GM12878 (cell line): ENCODE measurements at regions not wholly inside any gene's neighbourhood (a gene's known extent, or its start where the extent isn't known, plus 50 kb on each side); places are given as distances from the start of the nearest gene placed in this dataset.

Experiments
- ATAC-seq: fragments of 200-7000 bp; cut with Tn5 transposase; 3 replicates; pipeline ENCODE4 v1.9.1; 2020; ENCODE audit warnings: mild to moderate bottlenecking, moderate library complexity
- BruUV-seq: library from RNA; stranded (reverse); fragments of 400-500 nt; replicated peaks from 2 replicates; lab custom pipeline; 2021; lab: Mats Ljungman, UMichigan
- CTCF ChIA-PET: fragments of 300-600 bp; sonication (Branson Sonifier 250); formaldehyde crosslinking; extraction: SDS; loops from one replicate; lab custom pipeline; 2021; ENCODE audit warnings: inconsistent platforms; lab: Yijun Ruan, JAX
- POLR2A ChIA-PET: fragments of 350-600 bp; formaldehyde crosslinking; extraction: SDS; loops from one replicate; lab custom pipeline; 2021; ENCODE audit warnings: inconsistent platforms; lab: Charles Lee
- RAD21 ChIA-PET: fragments of 300-600 bp; sonication (Branson Sonifier 250); formaldehyde crosslinking; loops from one replicate; lab custom pipeline; 2023; ENCODE audit warnings: antibody characterized with exemption; ENCODE audit not compliant: unreplicated experiment; lab: Charles Lee
- SMC1A ChIA-PET: fragments of 300-600 bp; sonication (Branson Sonifier 250); formaldehyde crosslinking; loops from one replicate; lab custom pipeline; 2023; ENCODE audit not compliant: unreplicated experiment, uncharacterized antibody; lab: Charles Lee
- DNase-seq: peaks from one replicate; pipeline ENCODE4 v3.0.0-alpha.2; 2011; ENCODE audit warnings: low read depth, low spot score
- FAIRE-seq: peaks from 3 replicates; lab custom pipeline; 2011; peaks lifted over from hg19 to GRCh38; lab: Jason Lieb, UNC
- H2AFZ ChIP-seq: 2 replicates; pipeline ENCODE4 v1.6.0; 2011; ENCODE audit warnings: low read depth, low read length, control low read depth; ENCODE audit not compliant: control insufficient read depth
- H3K27ac ChIP-seq: 2 replicates; pipeline ENCODE4 v1.5.1; 2011; ENCODE audit warnings: control low read depth; ENCODE audit not compliant: control insufficient read depth, insufficient read depth
- H3K27me3 ChIP-seq, 2 experiments: replicated peaks in 1 of 2; 2 replicates each; pipeline versions ENCODE4 v1.6.0 to v1.6.1; 2011; ENCODE audit warnings: low read length in 1 of 2; ENCODE audit not compliant: control insufficient read depth in 2 of 2, insufficient read depth in 2 of 2
- H3K36me3 ChIP-seq, 2 experiments: 2 replicates each; pipeline ENCODE4 v1.5.1; 2011; ENCODE audit warnings: low read length in 1 of 2; ENCODE audit not compliant: control insufficient read depth in 2 of 2, insufficient read depth in 2 of 2
- H3K4me1 ChIP-seq: 2 replicates; pipeline ENCODE4 v1.6.1; 2011; ENCODE audit warnings: mild to moderate bottlenecking, low read length, moderate library complexity, mixed read lengths; ENCODE audit not compliant: control insufficient read depth, insufficient read depth
- H3K4me2 ChIP-seq: 2 replicates; pipeline ENCODE4 v1.6.0; 2011; ENCODE audit warnings: control low read depth; ENCODE audit not compliant: control insufficient read depth, insufficient read depth
- H3K4me3 ChIP-seq: fragments of 200-600 bp; sonication (generic); 2 replicates; pipeline ENCODE4 v1.5.1; 2016
- H3K79me2 ChIP-seq: 2 replicates; pipeline ENCODE4 v1.6.0; 2011; ENCODE audit warnings: low read length; ENCODE audit not compliant: control insufficient read depth, insufficient read depth
- H3K9ac ChIP-seq: 2 replicates; pipeline ENCODE4 v1.8.0; 2011; ENCODE audit warnings: low read length, control low read depth, mixed read lengths; ENCODE audit not compliant: control insufficient read depth, insufficient read depth
- H3K9me3 ChIP-seq: replicated peaks from 3 replicates; pipeline ENCODE4 v1.5.1; 2011; ENCODE audit warnings: mild to moderate bottlenecking, low read length; ENCODE audit not compliant: control insufficient read depth, insufficient read depth
- H4K20me1 ChIP-seq: 2 replicates; pipeline ENCODE4 v1.6.0; 2011; ENCODE audit not compliant: control insufficient read depth, insufficient read depth
- POLR2A ChIP-seq: IDR thresholded peaks from 2 replicates; pipeline ENCODE4 v1.6.1; 2011; ENCODE audit warnings: low read depth, mild to moderate bottlenecking, low read length
- WGBS: methylation state at CpG from one replicate; pipeline ENCODE4 v1.1.6; 2016; ENCODE audit warnings: low lambda C conversion rate; ENCODE audit not compliant: insufficient replicate concordance, insufficient coverage; ENCODE audit errors: missing lambda C conversion rate; 5-methylcytosine and 5-hydroxymethylcytosine counted together
- in situ Hi-C: fragments of 300-500 bp; cut with MboI; formaldehyde crosslinking; loops from 9 replicates; pipeline ENCODE4 v1.14.3; 2018; ENCODE audit warnings: mixed read lengths
- intact Hi-C: fragments of 100-400 bp; cut with micrococcal nuclease; formaldehyde crosslinking; loops from one replicate; pipeline ENCODE4 v1.14.2; 2022; ENCODE audit not compliant: unreplicated experiment
- TF ChIP-seq, protein P1 (sequence below): fragments of 450-650 bp; formaldehyde crosslinking; IDR thresholded peaks from 2 replicates; pipeline ENCODE4 v1.4.0; 2022; ENCODE audit warnings: mild to moderate bottlenecking, moderate library complexity
- TF ChIP-seq, protein P2 (sequence below): IDR thresholded peaks from 2 replicates; pipeline ENCODE4 v1.6.1; 2011; ENCODE audit warnings: borderline replicate concordance, low read depth, mild to moderate bottlenecking, moderate library complexity, mixed read lengths, low read length; ENCODE audit not compliant: insufficient read depth; ENCODE audit errors: extremely low read length

DNA sequence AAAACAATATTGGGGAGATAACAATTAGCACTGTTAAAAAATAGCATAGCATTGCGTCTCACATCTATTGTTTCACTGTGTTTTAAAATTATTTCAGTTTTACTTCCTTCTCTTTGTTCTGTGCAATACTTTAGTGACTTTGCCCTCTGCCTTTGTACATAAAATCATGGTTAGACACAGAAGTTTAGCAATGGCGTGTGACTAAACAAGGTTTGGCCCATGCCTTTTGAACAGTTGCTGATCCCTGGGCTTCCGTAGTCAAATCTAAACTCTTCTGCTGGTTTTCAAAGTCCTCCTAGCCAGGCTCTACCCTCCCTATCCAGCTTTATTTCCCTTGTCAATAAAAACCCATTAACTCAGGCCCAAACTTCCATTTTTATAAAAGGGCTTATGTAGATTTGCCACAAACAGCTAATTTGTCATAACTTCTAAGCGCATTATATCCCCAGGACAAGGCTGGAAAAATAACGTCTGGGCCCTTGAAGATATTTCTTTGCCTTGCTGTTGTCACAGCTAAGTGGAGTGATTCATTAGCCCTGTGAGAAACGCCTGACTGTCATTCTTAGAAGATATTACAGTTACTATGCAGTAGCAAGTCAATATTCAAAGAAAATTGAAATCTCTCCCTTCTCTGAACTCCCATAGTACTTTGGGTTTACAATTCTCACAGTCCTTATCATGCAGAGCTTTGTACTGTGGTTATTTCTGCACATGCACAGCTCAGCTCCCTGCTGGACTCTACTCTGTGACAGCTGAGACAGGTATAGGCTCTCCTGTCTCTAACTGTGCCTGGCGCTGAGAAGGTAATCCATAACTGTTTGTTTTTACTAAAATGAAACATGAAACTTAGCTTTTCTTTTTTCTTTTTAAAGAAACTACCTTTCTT is 123.4 kb upstream of the SLC24A5 start:
- Histone ChIP-seq H3K36me3 (no peaks in the 10 kb centered on the region), H3K4me3 (no peak overlapping the region), H2AFZ (no peak overlapping the region), H3K79me2 (no peaks in the 10 kb centered on the region), H3K27me3 (no peaks in the 10 kb centered on the region), H3K9ac (no peak overlapping the region), H3K27ac (no peak overlapping the region), H3K4me2 (no peak overlapping the region), H4K20me1 (no peaks in the 10 kb centered on the region), H3K4me1 (peaks cover 11% of the 10 kb centered on the region), H3K9me3 (no peaks in the 10 kb centered on the region)
- ChIA-PET CTCF (interaction anchor here (1.1 to 2.3 kb wide), 2 partner anchors 10 to 38 kb away, joined by 3 to 6 read pairs; no protein-coding TSS in a partner anchor), POLR2A (no interaction called here), SMC1A (interaction anchor here (0.6 to 1.3 kb wide), 4 partner anchors 10 to 1309 kb away, joined by 3 read pairs; no protein-coding TSS in a partner anchor), RAD21 (no interaction called here)
- BruUV-seq, result no TSS peak
- in situ Hi-C loops, result loop anchor here (25.0 kb wide), 1 partner anchor 1685 kb away; no protein-coding TSS in a partner anchor
- FAIRE-seq (no peak), DNase-seq (no peak), ATAC-seq (no peak)
- WGBS, result 57% methylated on average over 7 of the region's 7 CpGs
- intact Hi-C loops, result no loop called here
- TF ChIP-seq, protein P1, sequence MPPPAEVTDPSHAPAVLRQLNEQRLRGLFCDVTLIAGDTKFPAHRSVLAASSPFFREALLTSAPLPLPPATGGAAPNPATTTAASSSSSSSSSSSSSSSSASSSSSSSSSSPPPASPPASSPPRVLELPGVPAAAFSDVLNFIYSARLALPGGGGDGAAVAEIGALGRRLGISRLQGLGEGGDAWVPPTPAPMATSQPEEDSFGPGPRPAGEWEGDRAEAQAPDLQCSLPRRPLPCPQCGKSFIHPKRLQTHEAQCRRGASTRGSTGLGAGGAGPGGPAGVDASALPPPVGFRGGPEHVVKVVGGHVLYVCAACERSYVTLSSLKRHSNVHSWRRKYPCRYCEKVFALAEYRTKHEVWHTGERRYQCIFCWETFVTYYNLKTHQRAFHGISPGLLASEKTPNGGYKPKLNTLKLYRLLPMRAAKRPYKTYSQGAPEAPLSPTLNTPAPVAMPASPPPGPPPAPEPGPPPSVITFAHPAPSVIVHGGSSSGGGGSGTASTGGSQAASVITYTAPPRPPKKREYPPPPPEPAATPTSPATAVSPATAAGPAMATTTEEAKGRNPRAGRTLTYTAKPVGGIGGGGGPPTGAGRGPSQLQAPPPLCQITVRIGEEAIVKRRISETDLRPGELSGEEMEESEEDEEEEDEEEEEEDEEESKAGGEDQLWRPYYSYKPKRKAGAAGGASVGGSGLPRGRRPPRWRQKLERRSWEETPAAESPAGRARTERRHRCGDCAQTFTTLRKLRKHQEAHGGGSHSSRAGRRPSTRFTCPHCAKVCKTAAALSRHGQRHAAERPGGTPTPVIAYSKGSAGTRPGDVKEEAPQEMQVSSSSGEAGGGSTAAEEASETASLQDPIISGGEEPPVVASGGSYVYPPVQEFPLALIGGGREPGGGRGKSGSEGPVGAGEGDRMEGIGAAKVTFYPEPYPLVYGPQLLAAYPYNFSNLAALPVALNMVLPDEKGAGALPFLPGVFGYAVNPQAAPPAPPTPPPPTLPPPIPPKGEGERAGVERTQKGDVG (CRISPR knock-in tag), result no peak
- TF ChIP-seq, protein P2, sequence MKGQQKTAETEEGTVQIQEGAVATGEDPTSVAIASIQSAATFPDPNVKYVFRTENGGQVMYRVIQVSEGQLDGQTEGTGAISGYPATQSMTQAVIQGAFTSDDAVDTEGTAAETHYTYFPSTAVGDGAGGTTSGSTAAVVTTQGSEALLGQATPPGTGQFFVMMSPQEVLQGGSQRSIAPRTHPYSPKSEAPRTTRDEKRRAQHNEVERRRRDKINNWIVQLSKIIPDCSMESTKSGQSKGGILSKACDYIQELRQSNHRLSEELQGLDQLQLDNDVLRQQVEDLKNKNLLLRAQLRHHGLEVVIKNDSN, result no peak
- no peak for TF ChIP-seq POLR2A
